ENCODE measurements at regions not wholly inside any gene's neighbourhood (a gene's known extent, or its start where the extent isn't known, plus 50 kb on each side); places are given as distances from the start of the nearest gene placed in this dataset.

DNA sequence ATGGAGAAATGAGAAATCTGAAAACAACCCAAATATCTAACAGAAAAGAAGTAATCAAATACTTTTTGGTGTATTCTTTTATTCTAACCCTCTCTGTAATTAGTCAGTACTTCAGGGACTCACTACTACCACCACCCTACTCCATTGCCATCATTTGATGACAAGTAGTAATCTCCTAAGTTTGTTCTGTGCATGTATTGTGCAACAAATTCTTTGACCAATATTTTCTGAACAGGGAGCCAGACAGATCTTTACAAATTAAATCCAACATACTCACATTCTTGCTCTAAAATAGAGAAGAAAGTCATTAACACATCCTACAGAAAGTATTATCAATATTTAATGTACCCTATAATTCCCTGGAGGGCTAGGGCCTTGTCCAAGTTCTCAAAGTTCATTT lies 1416.4 kb downstream of the DSC3 start:
- CTCF ChIA-PET (ENCODE audit: partially characterized antibody): no interaction called here
- H3K4me3 ChIP-seq (ENCODE audit: low read length in 2 of 2): no peak overlapping the region
- Mint-ChIP-seq H3K9me3 (peaks cover 0 to 13% (median 8%) of the 10 kb centered on the region in 8 donors), H3K27ac (no peak overlapping the region), H3K4me1 (no peaks in the 10 kb centered on the region), H3K4me3 (no peak overlapping the region), H3K27me3 (no peaks in the 10 kb centered on the region), H3K36me3 (no peaks in the 10 kb centered on the region)
- peaks cover 0 to 3% of the 10 kb centered on the region in 2 donors for H3K9me3 ChIP-seq (ENCODE audit: control insufficient read depth in 1 of 2, low read length in 2 of 2)
- no peaks in the 10 kb centered on the region for H3K27me3 ChIP-seq (ENCODE audit: insufficient read depth, low read length)
- H3K27ac ChIP-seq (ENCODE audit: low read depth, low read length): no peak overlapping the region
- intact Hi-C loops (cut with micrococcal nuclease): no loop called here
- no peaks in the 10 kb centered on the region for H3K36me3 ChIP-seq (ENCODE audit: insufficient read depth, low read length)
- DNase-seq: no peak
- no peaks in the 10 kb centered on the region for H3K4me1 ChIP-seq (ENCODE audit: insufficient read depth, low read length)
- POLR2A ChIA-PET (ENCODE audit: partially characterized antibody): no interaction called here

DNA sequence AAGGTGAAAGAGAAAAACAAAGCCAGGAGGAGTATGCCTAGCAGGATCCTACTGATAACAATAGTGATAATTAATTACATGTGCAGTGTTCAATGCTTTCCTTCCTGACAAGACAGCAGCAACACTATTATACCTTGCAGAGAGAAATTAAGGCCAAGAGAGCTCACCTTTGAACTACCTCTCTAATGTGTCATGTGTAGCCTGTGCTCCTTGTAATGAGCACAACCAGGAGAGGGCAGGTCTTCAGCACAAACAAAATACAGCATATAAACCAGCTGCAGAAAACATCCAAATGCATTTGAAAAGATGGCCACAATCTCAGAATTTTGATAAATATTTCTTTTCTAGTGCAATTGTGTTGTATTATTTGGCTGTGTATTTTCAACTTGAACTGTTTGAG lies 1425.7 kb downstream of the DSC3 start:
- H3K27me3 Mint-ChIP-seq: no peaks in the 10 kb centered on the region
- ChIA-PET CTCF (ENCODE audit: partially characterized antibody) (no interaction called here), POLR2A (ENCODE audit: partially characterized antibody) (no interaction called here)
- H3K36me3 Mint-ChIP-seq: no peaks in the 10 kb centered on the region
- H3K27ac Mint-ChIP-seq: no peak overlapping the region
- no peak overlapping the region for H3K4me3 Mint-ChIP-seq
- DNase-seq: no peak
- H3K9me3 Mint-ChIP-seq: peaks cover 0 to 19% (median 11%) of the 10 kb centered on the region in 8 donors
- intact Hi-C loops (cut with micrococcal nuclease): no loop called here
- H3K9me3 ChIP-seq (ENCODE audit: control insufficient read depth in 1 of 2, low read length in 2 of 2): peaks cover 0 to 5% of the 10 kb centered on the region in 2 donors
- no peaks in the 10 kb centered on the region for H3K36me3 ChIP-seq (ENCODE audit: insufficient read depth, low read length)
- no peaks in the 10 kb centered on the region for H3K27me3 ChIP-seq (ENCODE audit: insufficient read depth, low read length)
- H3K4me1 Mint-ChIP-seq: no peaks in the 10 kb centered on the region
- H3K4me1 ChIP-seq (ENCODE audit: insufficient read depth, low read length): no peaks in the 10 kb centered on the region
- H3K27ac ChIP-seq (ENCODE audit: low read depth, low read length): no peak overlapping the region
- H3K4me3 ChIP-seq (ENCODE audit: low read length in 2 of 2): no peak overlapping the region

DNA sequence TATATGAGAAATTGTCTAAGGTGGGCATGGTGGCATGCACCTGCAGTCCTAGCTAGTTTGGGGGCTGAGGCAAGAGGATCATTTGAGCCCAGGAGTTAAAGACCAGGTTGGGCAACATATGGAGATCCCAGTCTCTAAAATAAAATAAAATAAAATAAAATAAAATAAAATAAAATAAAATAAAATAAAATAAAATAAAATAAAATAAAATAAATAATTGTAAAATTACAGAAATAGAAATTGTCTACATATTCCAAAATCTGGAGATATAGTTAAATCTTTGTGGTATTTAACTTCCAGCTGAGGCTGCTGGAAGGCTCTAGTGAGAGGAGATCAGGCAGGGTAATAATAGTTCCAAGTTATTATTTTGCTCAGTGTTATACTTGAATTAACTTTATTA lies 1432.1 kb upstream of the CDH2 start:
- Histone ChIP-seq H3K9me3 (ENCODE audit: control insufficient read depth in 1 of 2, low read length in 2 of 2) (peaks cover 0 to 8% of the 10 kb centered on the region in 2 donors), H3K27me3 (ENCODE audit: insufficient read depth, low read length) (no peaks in the 10 kb centered on the region), H3K27ac (ENCODE audit: low read depth, low read length) (no peak overlapping the region), H3K36me3 (ENCODE audit: insufficient read depth, low read length) (no peaks in the 10 kb centered on the region), H3K4me3 (ENCODE audit: low read length in 2 of 2) (no peak overlapping the region), H3K4me1 (ENCODE audit: insufficient read depth, low read length) (no peaks in the 10 kb centered on the region)
- POLR2A ChIA-PET (ENCODE audit: partially characterized antibody): no interaction called here
- H3K4me3 Mint-ChIP-seq: no peak overlapping the region
- H3K27ac Mint-ChIP-seq: no peak overlapping the region
- CTCF ChIA-PET (ENCODE audit: partially characterized antibody): no interaction called here
- H3K4me1 Mint-ChIP-seq: no peaks in the 10 kb centered on the region
- peaks cover 0 to 38% (median 19%) of the 10 kb centered on the region in 8 donors for H3K9me3 Mint-ChIP-seq
- no peaks in the 10 kb centered on the region for H3K27me3 Mint-ChIP-seq
- no peaks in the 10 kb centered on the region for H3K36me3 Mint-ChIP-seq
- intact Hi-C loops (cut with micrococcal nuclease): no loop called here
- no peak for DNase-seq

DNA sequence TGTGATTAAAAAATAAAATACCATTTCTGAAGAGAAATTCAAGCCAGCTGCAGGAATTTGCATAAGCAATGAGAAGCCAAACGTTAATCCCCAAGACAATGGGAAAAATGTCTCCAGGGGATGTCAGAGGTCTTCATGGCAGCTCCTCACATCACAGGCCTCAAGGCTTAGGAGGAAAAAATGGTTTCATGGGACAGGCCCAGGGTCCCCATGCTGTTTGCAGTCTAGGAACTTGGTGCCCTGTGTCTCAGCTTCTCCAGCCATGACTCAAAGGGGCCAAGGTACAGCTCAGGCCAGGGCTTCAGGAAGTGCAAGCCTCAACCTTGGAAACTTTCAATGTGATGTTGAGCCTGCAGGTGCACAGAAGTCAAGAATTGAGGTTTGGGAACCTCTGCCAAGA lies 1428.4 kb upstream of the CDH2 start:
- Mint-ChIP-seq H3K9me3 (peaks cover 0 to 30% (median 21%) of the 10 kb centered on the region in 8 donors), H3K36me3 (no peaks in the 10 kb centered on the region), H3K4me3 (no peak overlapping the region), H3K27me3 (no peaks in the 10 kb centered on the region), H3K27ac (no peak overlapping the region), H3K4me1 (no peaks in the 10 kb centered on the region)
- intact Hi-C loops (cut with micrococcal nuclease): no loop called here
- H3K27ac ChIP-seq (ENCODE audit: low read depth, low read length): no peak overlapping the region
- H3K36me3 ChIP-seq (ENCODE audit: insufficient read depth, low read length): no peaks in the 10 kb centered on the region
- no peaks in the 10 kb centered on the region for H3K27me3 ChIP-seq (ENCODE audit: insufficient read depth, low read length)
- DNase-seq: no peak
- no peaks in the 10 kb centered on the region for H3K4me1 ChIP-seq (ENCODE audit: insufficient read depth, low read length)
- ChIA-PET CTCF (ENCODE audit: partially characterized antibody) (no interaction called here), POLR2A (ENCODE audit: partially characterized antibody) (no interaction called here)
- no peak overlapping the region for H3K4me3 ChIP-seq (ENCODE audit: low read length in 2 of 2)
- peaks cover 0 to 8% of the 10 kb centered on the region in 2 donors for H3K9me3 ChIP-seq (ENCODE audit: control insufficient read depth in 1 of 2, low read length in 2 of 2)

- Histone ChIP-seq H3K36me3 (ENCODE audit: insufficient read depth, low read length) (no peaks in the 10 kb centered on the region), H3K27me3 (ENCODE audit: insufficient read depth, low read length) (no peaks in the 10 kb centered on the region), H3K4me3 (ENCODE audit: low read length in 2 of 2) (no peak overlapping the region), H3K4me1 (ENCODE audit: insufficient read depth, low read length) (no peaks in the 10 kb centered on the region), H3K27ac (ENCODE audit: low read depth, low read length) (no peak overlapping the region), H3K9me3 (ENCODE audit: control insufficient read depth in 1 of 2, low read length in 2 of 2) (peaks cover 0 to 6% of the 10 kb centered on the region in 2 donors)
- no peaks in the 10 kb centered on the region for H3K27me3 Mint-ChIP-seq
- H3K4me1 Mint-ChIP-seq: no peaks in the 10 kb centered on the region
- DNase-seq: no peak
- H3K36me3 Mint-ChIP-seq: no peaks in the 10 kb centered on the region
- H3K9me3 Mint-ChIP-seq: peaks cover 2 to 21% (median 10%) of the 10 kb centered on the region in 8 donors
- ChIA-PET CTCF (ENCODE audit: partially characterized antibody) (no interaction called here), POLR2A (ENCODE audit: partially characterized antibody) (no interaction called here)
- no peak overlapping the region for H3K27ac Mint-ChIP-seq
- intact Hi-C loops (cut with micrococcal nuclease): no loop called here
- H3K4me3 Mint-ChIP-seq: no peak overlapping the region
These were observed 1420.0 kb upstream of the CDH2 start for GRCh38 chr18:29596959-29597358.

DNA sequence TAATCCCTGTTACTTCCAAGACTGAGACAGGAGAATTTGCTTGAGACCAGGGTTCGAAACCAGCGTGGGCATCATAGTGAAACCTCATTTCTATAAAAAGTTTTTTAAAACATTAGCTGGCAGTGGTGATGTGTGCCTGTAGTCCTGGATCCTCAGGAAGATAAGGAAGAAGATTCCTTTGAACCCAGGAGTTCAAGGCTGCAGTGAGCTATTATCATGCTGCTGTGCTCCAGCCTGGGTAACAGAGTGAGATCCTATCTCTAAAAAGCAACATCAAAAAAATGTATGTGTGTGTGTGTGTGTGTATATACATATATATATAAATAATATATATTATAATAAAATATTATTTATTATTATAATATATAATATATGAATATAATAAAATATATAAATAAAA lies 1417.6 kb upstream of the CDH2 start:
- H3K27me3 Mint-ChIP-seq: no peaks in the 10 kb centered on the region
- H3K27ac Mint-ChIP-seq: no peak overlapping the region
- no peaks in the 10 kb centered on the region for H3K4me1 ChIP-seq (ENCODE audit: insufficient read depth, low read length)
- intact Hi-C loops (cut with micrococcal nuclease): no loop called here
- no peak for DNase-seq
- ChIA-PET CTCF (ENCODE audit: partially characterized antibody) (no interaction called here), POLR2A (ENCODE audit: partially characterized antibody) (no interaction called here)
- no peaks in the 10 kb centered on the region for H3K36me3 Mint-ChIP-seq
- no peaks in the 10 kb centered on the region for H3K36me3 ChIP-seq (ENCODE audit: insufficient read depth, low read length)
- H3K4me3 Mint-ChIP-seq: no peak overlapping the region
- H3K9me3 ChIP-seq (ENCODE audit: control insufficient read depth in 1 of 2, low read length in 2 of 2): peaks cover 0 to 6% of the 10 kb centered on the region in 2 donors
- no peaks in the 10 kb centered on the region for H3K27me3 ChIP-seq (ENCODE audit: insufficient read depth, low read length)
- no peak overlapping the region for H3K4me3 ChIP-seq (ENCODE audit: low read length in 2 of 2)
- peaks cover 7 to 23% (median 14%) of the 10 kb centered on the region in 8 donors for H3K9me3 Mint-ChIP-seq
- H3K27ac ChIP-seq (ENCODE audit: low read depth, low read length): no peak overlapping the region
- no peaks in the 10 kb centered on the region for H3K4me1 Mint-ChIP-seq

- no peak for DNase-seq
- Histone ChIP-seq H3K9me3 (ENCODE audit: control insufficient read depth in 1 of 2, low read length in 2 of 2) (no peaks in the 10 kb centered on the region), H3K27ac (ENCODE audit: low read depth, low read length) (no peak overlapping the region), H3K4me3 (ENCODE audit: low read length in 2 of 2) (no peak overlapping the region), H3K27me3 (ENCODE audit: insufficient read depth, low read length) (no peaks in the 10 kb centered on the region), H3K36me3 (ENCODE audit: insufficient read depth, low read length) (no peaks in the 10 kb centered on the region), H3K4me1 (ENCODE audit: insufficient read depth, low read length) (no peaks in the 10 kb centered on the region)
- peaks cover 5 to 40% (median 31%) of the 10 kb centered on the region in 8 donors for H3K9me3 Mint-ChIP-seq
- POLR2A ChIA-PET (ENCODE audit: partially characterized antibody): no interaction called here
- intact Hi-C loops (cut with micrococcal nuclease): no loop called here
- H3K4me3 Mint-ChIP-seq: no peak overlapping the region
- no peaks in the 10 kb centered on the region for H3K36me3 Mint-ChIP-seq
- CTCF ChIA-PET (ENCODE audit: partially characterized antibody): no interaction called here
- H3K4me1 Mint-ChIP-seq: no peaks in the 10 kb centered on the region
- no peak overlapping the region for H3K27ac Mint-ChIP-seq
- no peaks in the 10 kb centered on the region for H3K27me3 Mint-ChIP-seq
These were observed 1411.6 kb upstream of the CDH2 start for GRCh38 chr18:29588446-29589100.

DNA sequence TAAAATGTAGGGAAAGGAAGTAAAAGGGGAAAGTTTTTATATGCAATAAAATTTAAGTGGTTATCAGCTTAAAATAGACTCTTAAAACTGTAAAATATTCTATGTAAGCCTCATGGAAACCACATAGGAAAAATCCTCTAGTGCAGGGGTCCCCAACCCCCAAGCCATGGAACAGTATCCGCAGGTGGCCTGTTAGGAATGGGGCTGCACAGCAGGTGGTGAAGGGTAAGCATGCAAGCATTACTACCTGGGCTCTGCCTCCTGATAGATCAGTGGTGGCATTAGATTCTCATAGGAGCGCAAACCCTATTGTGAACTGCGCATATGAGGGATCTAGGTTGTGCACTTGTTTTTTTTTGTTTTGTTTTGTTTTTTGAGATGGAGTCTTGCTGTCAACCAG lies 1409.3 kb upstream of the CDH2 start:
- H3K27me3 Mint-ChIP-seq: no peaks in the 10 kb centered on the region
- Histone ChIP-seq H3K27me3 (ENCODE audit: insufficient read depth, low read length) (no peaks in the 10 kb centered on the region), H3K27ac (ENCODE audit: low read depth, low read length) (no peak overlapping the region), H3K4me1 (ENCODE audit: insufficient read depth, low read length) (no peaks in the 10 kb centered on the region), H3K36me3 (ENCODE audit: insufficient read depth, low read length) (no peaks in the 10 kb centered on the region), H3K4me3 (ENCODE audit: low read length in 2 of 2) (no peak overlapping the region), H3K9me3 (ENCODE audit: control insufficient read depth in 1 of 2, low read length in 2 of 2) (no peaks in the 10 kb centered on the region)
- H3K4me1 Mint-ChIP-seq: no peaks in the 10 kb centered on the region
- no peak overlapping the region for H3K27ac Mint-ChIP-seq
- intact Hi-C loops (cut with micrococcal nuclease): no loop called here
- H3K9me3 Mint-ChIP-seq: peaks cover 5 to 42% (median 28%) of the 10 kb centered on the region in 8 donors
- no peaks in the 10 kb centered on the region for H3K36me3 Mint-ChIP-seq
- ChIA-PET CTCF (ENCODE audit: partially characterized antibody) (no interaction called here), POLR2A (ENCODE audit: partially characterized antibody) (no interaction called here)
- no peak for DNase-seq
- no peak overlapping the region for H3K4me3 Mint-ChIP-seq

Data from CD4-positive, alpha-beta memory T cell (primary cell).